Activated CD8-positive, alpha-beta memory T cell treated with anti-CD3 and anti-CD28 coated beads for 24 hours (primary cell): ENCODE measurements at regions not wholly inside any gene's neighbourhood (a gene's known extent, or its start where the extent isn't known, plus 50 kb on each side); places are given as distances from the start of the nearest gene placed in this dataset.
"Not testable (repeated sequence)": the region's sequence is repeated elsewhere in the genome, so short reads cannot be mapped to it uniquely, and the experiment has no call there.

Experiments used
- DNase-seq: peaks from one replicate; pipeline ENCODE4 v3.0.0-alpha.2; 2020

DNA sequence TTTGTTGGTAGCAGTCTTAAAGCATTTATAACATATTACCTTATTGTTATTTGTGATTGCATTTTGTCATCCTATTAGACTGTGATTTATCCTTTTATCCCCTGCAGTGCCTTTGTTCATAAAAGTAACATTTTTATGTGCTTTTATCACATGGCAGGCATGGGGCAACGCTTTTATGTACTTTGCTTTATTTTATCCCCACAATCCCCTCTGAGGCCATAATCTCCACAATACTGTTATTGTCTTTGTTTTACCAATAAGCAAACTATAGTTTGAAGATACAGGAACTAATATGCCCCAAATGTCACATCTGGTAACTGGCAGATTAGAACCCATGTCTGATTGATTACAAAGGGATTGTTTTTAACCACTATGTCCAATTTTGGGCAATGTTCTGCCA, 613.5 kb downstream of the REEP3 start:
- DNase-seq, result no peak

- DNase-seq, result no peak
Measured at GRCh38 chr10:64142395-64142794, 621.2 kb downstream of the REEP3 start.

GRCh38 chr10:64148607-64149006, 627.4 kb downstream of the REEP3 start:
- no peak for DNase-seq

DNA sequence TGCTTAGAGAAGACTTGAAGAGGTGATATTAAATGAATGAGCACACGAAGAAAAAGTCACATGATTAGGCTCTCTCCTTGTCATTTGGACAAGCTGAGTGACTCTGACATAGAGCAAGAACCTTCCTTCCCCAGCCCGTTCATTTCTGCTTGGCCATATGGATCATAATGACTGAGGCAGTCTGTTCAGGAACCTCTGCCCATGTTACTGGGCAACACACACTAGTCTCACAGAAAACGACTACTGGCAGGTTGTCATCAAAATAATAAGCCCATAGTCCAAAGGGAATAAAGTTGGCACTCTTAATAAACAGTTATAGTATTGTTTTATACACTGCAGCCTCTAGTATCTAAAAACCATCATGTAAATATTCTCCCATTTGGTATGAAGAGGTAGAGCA, 635.0 kb downstream of the REEP3 start:
- DNase-seq, result no peak

DNA sequence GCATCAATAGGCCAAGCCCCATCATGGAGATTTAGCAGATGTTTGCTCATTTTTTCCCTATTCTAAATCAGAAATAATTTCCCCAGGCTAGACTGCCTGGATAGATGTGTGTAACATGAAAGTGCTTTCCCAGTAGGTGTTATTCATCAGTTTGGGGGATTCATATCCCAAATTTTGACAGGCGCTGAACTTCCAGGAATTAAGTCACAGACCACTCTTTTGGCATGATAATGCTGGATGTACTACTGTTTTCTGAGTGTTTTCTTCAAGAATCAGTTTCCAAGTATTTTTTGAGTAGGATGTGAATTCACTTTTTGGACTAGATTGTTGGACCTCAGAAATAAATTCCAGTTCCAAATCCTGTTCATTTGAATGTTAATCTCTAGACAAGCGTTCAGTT, 637.4 kb downstream of the REEP3 start:
- no peak for DNase-seq

GRCh38 chr10:64159910-64160872, 639.0 kb downstream of the REEP3 start:
- DNase-seq, result no peak

GRCh38 chr10:64170791-64171190, 649.6 kb downstream of the REEP3 start:
- no peak for DNase-seq

DNA sequence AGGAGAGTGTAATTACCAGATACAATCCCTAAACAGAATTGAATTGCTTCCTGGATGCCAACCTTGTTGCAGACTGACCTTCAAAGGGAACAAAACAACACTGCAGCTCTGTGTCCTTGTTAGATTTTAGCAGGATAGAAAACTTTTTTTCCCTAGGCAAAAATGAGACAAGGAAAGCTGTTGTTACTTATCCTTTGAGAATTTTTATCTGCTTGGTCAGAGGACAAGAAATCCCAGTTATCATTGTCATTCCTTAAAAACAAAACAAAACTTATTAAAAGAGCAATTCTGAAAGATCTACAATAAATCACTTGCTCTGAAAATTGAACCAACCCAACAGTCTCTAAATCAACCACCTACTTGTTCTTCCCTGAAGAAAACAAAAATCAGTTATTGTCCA, 652.6 kb downstream of the REEP3 start:
- no peak for DNase-seq

- DNase-seq, result no peak
Measured at GRCh38 chr10:64174666-64175255, 653.6 kb downstream of the REEP3 start.

DNA sequence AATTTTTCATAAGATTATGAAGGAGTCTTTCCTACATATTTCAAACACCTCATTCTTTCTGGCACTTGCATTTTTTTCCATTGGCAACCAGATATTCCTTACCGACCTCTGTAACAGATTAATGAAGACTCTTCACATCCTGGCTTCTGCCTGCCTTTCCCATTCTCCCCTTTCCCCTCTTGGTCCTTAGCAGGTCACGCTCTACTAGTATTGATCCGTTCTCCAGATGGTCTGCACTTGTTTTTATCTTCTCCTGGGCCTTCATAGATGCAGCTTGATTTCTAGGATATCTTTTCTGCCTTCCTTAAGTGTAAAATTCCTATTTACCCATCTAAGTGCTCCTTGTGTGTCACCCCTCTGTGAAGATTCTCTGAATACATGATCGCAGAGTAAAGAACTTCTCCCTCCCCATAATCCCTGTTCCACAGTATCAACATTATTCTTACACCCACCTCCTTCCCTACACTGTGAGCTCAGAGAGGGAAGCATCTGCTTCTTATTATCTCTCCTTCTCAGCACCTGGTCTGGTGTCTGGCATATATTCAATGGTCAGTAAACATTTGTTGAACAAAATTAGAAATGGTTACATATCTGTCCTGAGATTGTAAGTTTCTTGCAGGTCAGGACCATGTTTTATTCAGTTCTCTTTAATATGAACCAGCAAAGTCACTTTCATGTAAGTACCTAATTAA, 654.2 kb downstream of the REEP3 start:
- DNase-seq, result no peak

DNA sequence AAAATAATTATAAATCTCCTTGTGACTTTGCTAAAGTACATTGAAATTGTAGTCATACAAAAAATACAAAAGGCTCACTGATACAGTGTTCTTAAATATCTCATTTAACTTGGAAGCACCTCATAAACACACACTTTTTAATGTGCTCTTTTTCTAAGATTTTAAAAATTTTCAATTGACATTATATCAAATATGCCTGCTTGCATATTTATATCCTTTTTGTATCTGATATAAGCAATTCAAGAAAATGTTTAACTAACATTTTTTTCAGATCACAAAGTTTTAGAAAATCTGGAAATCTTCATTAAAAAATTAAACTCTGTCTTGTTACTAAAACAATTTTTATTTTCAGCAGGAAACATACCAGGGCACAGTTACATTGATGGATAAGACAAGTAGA, 661.5 kb downstream of the REEP3 start:
- DNase-seq, result no peak

- DNase-seq, result no peak
Measured at GRCh38 chr10:64191286-64191685, 670.1 kb downstream of the REEP3 start.

GRCh38 chr10:64196638-64197315, 675.6 kb downstream of the REEP3 start:
- no peak for DNase-seq

GRCh38 chr10:64201936-64202335, 680.7 kb downstream of the REEP3 start:
- no peak for DNase-seq

GRCh38 chr10:64204504-64204903, 683.3 kb downstream of the REEP3 start:
- not testable (repeated sequence) for DNase-seq

DNA sequence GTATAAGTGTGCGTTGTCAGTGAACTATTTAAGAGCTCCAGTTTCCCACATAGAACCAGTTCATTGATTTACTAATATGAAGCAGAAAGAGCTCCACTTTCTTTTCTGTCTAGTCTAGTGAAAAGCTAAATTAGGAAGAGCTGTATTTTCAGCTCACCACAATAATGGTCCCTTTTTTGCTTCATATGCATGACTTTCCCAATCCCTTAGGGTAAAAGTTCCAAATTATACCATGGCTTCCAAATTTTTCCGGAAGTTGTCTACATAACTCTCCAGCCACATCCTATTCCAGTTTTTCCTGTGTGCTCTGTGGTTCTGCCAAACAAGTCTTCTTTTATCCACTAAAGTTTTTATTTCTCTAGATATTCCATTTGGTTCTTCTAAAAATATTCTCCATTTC, 685.2 kb downstream of the REEP3 start:
- DNase-seq, result no peak

DNA sequence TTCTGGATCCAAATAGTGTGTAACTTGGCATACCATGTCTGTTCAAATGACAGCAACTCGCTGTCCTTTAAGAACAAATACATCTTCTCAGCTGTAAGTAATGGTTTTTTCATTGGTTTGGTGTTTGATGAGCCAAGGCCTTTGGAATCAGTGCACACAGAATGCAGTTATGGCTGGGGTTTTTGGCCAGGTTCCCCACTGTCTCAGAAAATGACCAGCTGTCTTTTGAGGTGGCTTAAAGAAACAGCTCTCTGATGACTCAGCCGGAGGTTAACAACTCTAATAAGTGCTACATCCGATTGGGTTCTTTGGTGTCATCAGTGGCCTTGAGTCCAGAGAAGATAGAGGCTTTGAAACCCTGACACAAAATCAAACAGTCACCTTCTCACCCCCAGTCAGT, 688.4 kb downstream of the REEP3 start:
- no peak for DNase-seq

- DNase-seq, result no peak
Measured at GRCh38 chr10:64210211-64210610, 689.0 kb downstream of the REEP3 start.

GRCh38 chr10:64211466-64211865, 690.3 kb downstream of the REEP3 start:
- DNase-seq, result no peak

GRCh38 chr10:64215088-64215487, 693.9 kb downstream of the REEP3 start:
- no peak for DNase-seq

DNA sequence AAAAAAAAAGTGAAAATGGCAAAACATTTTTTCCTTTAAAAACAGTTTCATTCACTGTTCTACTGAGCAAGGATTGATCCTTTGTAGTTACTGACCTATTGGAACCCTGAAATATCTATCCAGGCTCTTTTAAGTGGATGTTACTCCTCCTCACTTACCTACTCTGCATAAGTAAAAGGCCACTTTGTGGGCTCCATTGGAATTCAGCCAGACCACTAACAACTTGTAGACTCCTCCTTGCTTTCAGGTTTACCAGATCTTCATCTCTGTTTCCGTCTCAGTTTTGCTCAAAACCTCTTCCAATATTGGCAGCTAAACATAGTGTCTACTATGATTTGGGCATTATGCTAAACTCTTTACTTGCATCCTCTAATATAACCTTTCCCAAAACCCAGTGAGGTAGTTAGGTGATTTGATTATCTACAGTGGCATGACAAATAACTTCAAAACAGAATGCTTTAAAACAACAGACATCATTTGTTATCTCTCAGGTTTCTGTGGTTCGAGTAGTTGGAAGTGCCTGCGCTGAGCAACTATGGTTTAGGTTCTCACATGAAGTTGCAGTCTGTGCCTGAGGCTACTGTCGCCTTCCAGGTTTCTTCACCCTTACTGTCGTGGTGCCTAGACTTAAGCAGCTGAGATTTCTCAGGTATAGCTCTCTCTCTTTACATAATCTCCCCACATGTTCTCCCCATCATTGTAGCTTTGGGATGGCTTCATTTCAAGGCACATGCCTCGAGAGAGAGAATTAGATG, 698.2 kb downstream of the REEP3 start:
- DNase-seq, result no peak

DNA sequence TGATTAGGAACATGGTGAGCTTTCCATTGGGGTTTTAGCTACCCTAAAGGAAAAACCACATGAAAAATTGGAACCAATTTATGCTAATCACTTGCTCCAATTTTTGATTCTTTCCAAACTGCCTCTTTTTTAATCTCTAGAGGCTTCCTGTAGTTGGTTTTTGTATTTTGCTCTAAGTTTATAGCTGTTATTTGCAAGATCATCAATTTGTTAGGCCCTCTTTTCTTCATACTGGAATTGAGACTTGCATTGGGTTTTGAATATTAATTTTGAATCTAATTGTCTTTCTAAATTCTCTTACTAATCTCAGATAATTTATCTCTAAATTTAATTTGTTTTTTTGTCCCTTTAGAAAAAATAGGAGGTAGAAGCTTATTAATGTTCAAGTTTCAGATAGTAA, 713.3 kb downstream of the REEP3 start:
- DNase-seq, result no peak

DNA sequence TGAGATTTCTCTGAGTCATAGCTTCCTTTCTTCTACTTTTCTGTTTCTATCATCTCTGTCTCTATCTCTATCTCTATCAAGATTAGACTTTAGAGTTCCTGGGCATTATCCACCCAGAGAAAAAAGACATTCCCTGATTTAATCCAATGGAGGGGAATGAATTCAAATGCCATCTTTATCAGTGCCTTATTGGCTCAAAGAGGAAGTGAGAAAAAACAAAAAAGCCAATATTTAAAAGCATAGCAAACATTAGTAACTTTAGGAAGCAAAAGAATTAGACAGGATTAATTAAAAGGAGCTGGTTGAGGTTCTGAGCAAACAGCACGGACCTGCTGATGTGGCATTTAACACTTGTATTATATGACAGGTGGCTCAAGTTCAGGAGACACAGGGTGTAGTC, 736.5 kb downstream of the REEP3 start:
- no peak for DNase-seq
